DMS79 treated with DMSO at 0.1 percent for 48 hours (cell line): ENCODE measurements at regions not wholly inside any gene's neighbourhood (a gene's known extent, or its start where the extent isn't known, plus 50 kb on each side); places are given as distances from the start of the nearest gene placed in this dataset.

Source experiments
- DNase-seq: peaks from one replicate; lab custom pipeline; 2025; lab: John Stamatoyannopoulos, UW

DNA sequence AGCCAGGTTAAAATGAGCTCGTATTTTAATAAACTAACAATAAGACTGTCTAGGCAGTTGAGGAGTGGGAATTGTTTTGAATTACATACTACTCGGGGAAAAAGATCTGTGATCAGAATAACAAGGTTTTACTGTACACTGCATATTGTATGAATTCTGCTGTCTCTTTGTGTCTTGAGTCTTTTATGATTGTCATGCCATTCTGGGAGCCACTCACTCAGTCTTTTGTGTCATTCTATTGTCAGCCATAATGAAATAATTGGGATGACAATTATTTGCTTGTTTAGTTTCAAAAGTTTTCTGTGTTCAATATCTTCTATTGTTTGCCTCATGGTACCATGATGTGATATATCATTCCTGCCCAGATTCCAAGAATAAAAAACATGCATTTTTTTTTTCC is 339.6 kb upstream of the TBL1XR1 start:
- no peak for DNase-seq

GRCh38 chr3:177537612-177538011 is 340.3 kb upstream of the TBL1XR1 start:
- no peak for DNase-seq

DNA sequence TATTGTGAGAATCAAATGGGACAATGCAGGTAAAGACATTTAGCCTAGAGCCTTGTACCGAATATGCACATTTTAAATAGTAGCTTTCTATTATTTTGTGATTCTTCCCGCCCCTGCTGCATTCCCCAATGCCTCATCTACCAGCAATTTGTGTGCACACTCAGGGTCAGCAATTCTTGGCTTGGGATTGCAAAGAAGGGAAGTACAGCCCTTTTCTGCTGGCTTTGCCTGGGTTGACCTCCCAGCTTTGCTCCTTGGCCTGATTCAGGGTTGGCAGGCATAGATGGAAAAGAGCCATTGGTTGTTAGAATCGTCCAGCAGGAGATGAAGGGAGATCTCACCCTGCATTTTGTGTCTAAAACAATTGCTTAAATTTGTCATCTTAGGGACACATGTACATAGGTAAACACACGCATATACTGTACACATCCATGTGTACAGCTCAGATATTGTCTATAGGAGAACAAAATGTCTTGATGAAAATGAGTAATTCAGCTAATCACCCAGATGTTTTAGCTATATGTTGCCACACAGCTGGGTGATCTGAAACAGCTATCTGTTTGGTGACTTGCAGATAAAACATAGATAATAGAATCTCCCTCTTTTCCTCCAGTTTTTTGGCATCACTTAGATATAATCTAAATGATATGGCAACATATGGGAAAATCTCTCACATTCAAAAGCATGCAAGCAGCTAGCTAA is 340.9 kb upstream of the TBL1XR1 start:
- no peak for DNase-seq

GRCh38 chr3:177538750-177539730 is 341.8 kb upstream of the TBL1XR1 start:
- no peak for DNase-seq

- DNase-seq: no peak
Observed at GRCh38 chr3:177541541-177541940, 344.3 kb upstream of the TBL1XR1 start.

DNA sequence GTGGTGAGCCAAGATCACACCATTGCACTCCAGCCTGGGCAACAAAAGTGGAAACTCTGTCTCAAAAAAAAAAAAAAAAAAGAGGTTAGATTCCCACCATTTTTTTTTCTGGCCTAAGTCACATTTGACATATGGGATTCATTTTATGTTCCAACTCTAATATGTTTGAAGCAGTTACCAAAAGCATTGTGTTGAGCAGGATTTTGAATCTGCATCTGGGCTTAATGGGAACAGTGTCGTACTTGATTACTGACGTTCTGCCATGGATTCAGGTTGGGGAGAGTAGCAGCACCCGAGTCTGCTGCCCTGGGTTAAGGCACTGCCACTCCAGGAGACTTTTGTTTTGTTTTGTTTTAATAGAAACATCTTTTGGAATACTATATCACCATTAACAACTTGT is 348.7 kb upstream of the TBL1XR1 start:
- DNase-seq: no peak

- no peak for DNase-seq
Observed at GRCh38 chr3:177547711-177548350, 350.5 kb upstream of the TBL1XR1 start.

GRCh38 chr3:177550667-177551066 is 353.4 kb upstream of the TBL1XR1 start:
- DNase-seq: no peak

GRCh38 chr3:177551431-177551836 is 354.2 kb upstream of the TBL1XR1 start:
- no peak for DNase-seq

- DNase-seq: no peak
Observed at GRCh38 chr3:177552051-177552450, 354.8 kb upstream of the TBL1XR1 start.

DNA sequence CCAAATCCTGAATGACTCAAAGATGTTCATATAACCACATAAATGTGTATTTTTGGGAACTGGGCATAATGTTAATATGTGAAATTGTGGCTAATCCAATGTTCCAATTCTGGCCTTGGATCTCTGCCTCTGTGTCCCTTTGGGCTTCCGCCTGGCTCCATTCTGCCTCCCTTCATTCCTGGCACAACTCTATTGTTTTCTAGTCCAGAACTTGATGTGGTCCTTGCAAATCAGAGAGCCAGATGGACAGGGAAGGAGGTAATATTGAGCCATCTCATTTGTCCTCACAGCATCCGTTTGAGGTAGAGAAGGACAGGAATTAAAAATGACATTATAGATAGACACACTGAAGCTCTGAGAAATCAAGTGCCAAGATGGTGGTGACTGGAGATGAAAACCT is 355.7 kb upstream of the TBL1XR1 start:
- no peak for DNase-seq

- DNase-seq: no peak
Observed at GRCh38 chr3:177553579-177553978, 356.3 kb upstream of the TBL1XR1 start.

DNA sequence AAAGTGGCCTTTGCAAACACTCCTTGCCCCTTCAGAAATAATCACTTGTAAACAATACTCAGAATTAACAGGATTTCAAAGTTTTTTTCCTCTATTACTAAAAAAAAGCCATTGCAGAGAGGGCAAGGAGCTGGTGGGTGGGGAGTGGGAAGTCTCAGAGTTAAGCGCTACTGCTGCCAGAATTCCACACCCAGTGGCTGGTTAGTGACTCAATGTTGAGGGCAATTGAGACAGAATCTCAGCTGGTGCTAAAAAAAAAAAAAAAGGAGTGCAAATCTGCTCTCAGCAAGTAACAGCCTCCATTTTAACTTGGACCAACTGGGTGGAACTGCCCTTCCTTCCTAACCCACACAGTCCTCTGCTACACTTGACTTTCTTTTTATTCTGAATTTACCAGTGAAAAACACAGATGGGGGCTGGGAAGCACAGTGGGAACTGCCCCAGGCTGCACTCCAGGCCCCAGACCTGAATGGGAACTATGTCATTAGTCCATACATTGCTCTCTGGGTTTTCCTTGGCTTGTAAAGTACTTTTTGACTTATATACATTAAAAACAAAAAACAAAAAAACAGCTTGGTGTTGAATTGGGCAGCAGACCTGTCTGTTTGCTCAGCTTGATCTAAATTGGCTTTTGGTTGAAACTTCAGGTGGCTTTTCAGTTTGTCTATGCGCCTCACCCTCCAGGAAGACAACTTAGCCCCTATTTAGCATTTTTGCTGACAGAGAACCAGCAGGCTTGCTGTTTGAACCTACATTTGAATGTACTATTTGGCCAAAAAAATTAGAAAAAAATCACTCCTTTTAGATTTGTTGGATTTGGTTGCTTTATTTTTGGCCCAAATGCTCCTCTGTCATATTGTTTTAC is 357.8 kb upstream of the TBL1XR1 start:
- DNase-seq: no peak

- DNase-seq: no peak
Observed at GRCh38 chr3:177557548-177557947, 360.3 kb upstream of the TBL1XR1 start.

- DNase-seq: no peak
Observed at GRCh38 chr3:177561365-177561764, 364.1 kb upstream of the TBL1XR1 start.

- no peak for DNase-seq
Observed at GRCh38 chr3:177561769-177562392, 364.6 kb upstream of the TBL1XR1 start.

DNA sequence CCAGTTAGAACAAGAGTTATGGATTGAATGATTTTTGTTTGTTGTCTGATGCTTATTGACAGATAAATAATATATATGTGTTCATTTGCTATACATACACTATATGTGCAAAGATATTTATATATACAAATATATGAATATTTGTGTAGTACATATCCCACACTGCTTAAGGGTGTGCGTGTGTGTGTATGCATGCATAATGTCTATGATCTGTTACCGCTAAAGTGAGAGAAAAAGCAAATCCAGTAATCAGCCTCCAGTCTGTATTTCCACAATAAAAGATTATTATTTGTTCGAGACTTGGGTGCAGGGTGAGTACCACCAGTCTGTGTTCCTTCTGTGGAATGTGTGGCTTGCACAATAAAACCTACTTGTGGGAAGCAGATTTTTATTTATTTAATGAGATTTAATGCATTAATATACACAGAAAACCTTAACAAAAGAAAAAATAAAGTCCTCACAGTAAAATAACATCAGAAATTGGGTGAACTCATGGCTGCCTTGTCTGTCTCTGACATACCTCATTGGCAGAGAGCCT is 366.0 kb upstream of the TBL1XR1 start:
- no peak for DNase-seq

- DNase-seq: no peak
Observed at GRCh38 chr3:177563792-177564191, 366.5 kb upstream of the TBL1XR1 start.

DNA sequence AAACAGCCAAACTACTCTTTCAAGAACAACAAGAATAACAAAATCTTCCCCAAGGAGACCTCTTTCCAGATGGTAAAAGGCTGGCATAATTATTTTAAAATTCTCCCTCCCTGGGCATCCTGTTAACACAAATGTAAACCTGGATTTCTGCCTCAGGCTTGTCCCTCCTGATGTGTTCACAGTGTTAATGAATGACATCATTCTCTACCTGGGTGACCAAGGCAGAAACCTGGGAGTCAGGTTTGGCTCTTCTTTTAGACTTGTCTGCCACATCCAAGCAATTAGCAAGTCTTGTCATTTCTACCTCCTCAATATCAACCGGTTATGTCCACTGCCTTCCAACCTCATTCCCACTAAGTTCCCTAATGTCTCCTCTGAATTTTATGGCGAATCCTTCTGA is 368.7 kb upstream of the TBL1XR1 start:
- DNase-seq: no peak

DNA sequence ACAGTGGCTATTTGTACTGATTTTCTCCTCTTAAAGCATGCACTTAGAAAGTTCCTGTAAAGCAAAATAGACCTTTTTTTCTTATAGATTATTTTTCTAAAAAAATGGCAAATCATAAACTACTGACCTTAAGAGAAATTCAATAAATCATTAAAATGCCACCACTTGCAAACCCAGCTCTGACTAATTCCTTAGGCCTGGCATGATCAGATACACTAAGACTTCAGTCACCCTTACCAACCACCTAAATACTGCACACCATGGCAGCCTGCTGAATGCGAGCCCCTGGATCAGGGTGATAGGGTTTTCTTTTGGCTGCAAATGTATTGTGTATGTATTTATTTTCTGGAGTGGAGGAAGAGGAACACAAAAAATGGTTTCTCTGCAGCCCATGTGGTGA is 370.6 kb upstream of the TBL1XR1 start:
- DNase-seq: no peak

DNA sequence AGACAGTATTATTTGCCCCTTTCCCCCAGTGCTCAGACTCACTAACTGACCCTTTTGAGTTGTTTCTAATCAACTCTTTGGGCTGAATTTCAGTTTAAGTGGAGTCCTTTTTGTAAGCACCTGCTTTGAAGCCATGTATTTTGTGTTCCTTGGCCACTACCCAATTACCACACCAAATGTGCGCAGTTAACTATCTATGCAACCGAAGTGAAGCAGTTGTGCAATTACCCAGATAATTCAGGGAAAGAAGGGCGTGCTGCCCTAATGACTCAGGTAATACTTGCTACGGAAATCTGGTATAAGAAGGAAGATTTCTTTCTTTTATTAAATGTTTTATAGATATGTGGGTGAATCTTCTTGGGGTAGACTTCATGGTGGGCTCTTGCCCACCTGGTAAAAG is 371.9 kb upstream of the TBL1XR1 start:
- no peak for DNase-seq
